NB4 (cell line): ENCODE measurements at regions not wholly inside any gene's neighbourhood (a gene's known extent, or its start where the extent isn't known, plus 50 kb on each side); places are given as distances from the start of the nearest gene placed in this dataset.

Source experiments
- DNase-seq: peaks from one replicate; pipeline ENCODE4 v3.0.0; 2010; ENCODE audit warnings: low read depth
- H3K4me3 ChIP-seq: one replicate; pipeline ENCODE4 v1.5.1; 2011; ENCODE audit warnings: mild to moderate bottlenecking, low read depth, low read length, moderate library complexity
- CTCF ChIP-seq: IDR thresholded peaks from one replicate; pipeline ENCODE4 v1.5.1; 2012; ENCODE audit warnings: low read depth, low read length
- MAX ChIP-seq: IDR thresholded peaks from 2 replicates; pipeline ENCODE4 v1.6.1; 2011; ENCODE audit warnings: low read depth, low read length
- MYC ChIP-seq: IDR thresholded peaks from 2 replicates; pipeline ENCODE4 v1.6.1; 2011; ENCODE audit warnings: low read depth, low read length
- POLR2A ChIP-seq: IDR thresholded peaks from 2 replicates; pipeline ENCODE4 v1.6.1; 2011; ENCODE audit warnings: mild to moderate bottlenecking; ENCODE audit not compliant: insufficient read length; ENCODE audit errors: extremely low read depth

GRCh38 chr6:65924411-65924810, 217.4 kb upstream of the EYS start:
- H3K4me3 ChIP-seq: no peak overlapping the region
- TF ChIP-seq CTCF (no peak), MYC (no peak), MAX (no peak), POLR2A (no peak)
- DNase-seq: no peak

GRCh38 chr6:65922049-65922448, 215.0 kb upstream of the EYS start:
- H3K4me3 ChIP-seq: no peak overlapping the region
- TF ChIP-seq CTCF (no peak), POLR2A (no peak), MAX (no peak), MYC (no peak)
- DNase-seq: no peak

- DNase-seq: no peak
- TF ChIP-seq POLR2A (no peak), MAX (no peak), MYC (no peak), CTCF (no peak)
- H3K4me3 ChIP-seq: no peak overlapping the region
Observed at GRCh38 chr6:65908065-65908464, 201.0 kb upstream of the EYS start.

GRCh38 chr6:65903992-65904391, 197.0 kb upstream of the EYS start:
- no peak for TF ChIP-seq MYC
- H3K4me3 ChIP-seq: no peak overlapping the region

GRCh38 chr6:65900928-65901327, 193.9 kb upstream of the EYS start:
- TF ChIP-seq MAX (no peak), POLR2A (no peak), CTCF (no peak)
- no peak overlapping the region for H3K4me3 ChIP-seq
- no peak for DNase-seq

More at GRCh38 chr6:65903992-65904391, 197.0 kb upstream of the EYS start:
- DNase-seq: no peak

GRCh38 chr6:65896140-65896539, 189.1 kb upstream of the EYS start:
- TF ChIP-seq CTCF (no peak), POLR2A (no peak), MYC (no peak), MAX (no peak)
- no peak for DNase-seq
- H3K4me3 ChIP-seq: no peak overlapping the region
